GM18858 (cell line): ENCODE measurements at regions not wholly inside any gene's neighbourhood (a gene's known extent, or its start where the extent isn't known, plus 50 kb on each side); places are given as distances from the start of the nearest gene placed in this dataset.
"Not testable (repeated sequence)": the region's sequence is repeated elsewhere in the genome, so short reads cannot be mapped to it uniquely, and the experiment has no call there.

ENCODE experiments used
- ATAC-seq: cut with Tn5 transposase; IDR thresholded peaks from one replicate; pipeline ENCODE4 v1.9.1; 2021; ENCODE audit not compliant: unreplicated experiment

DNA sequence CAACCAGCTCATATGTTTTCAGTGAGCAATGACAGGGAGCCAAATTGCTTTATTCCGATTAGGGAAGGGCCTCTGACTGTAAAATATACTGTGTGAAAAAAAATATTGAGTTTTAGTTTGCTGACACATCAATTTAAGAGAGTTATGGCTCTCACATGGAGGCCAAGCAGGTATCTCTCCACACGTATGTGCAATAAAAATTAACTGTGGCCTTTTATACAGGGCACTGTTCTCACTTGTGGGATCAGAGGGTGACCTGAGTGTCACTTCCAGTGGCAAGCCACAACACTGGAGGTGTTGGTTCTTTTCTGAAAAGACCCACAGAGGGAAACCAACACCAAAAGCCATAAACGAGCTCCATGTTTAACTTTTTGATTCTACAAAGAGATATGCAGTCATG is 462.8 kb downstream of the MID1IP1 start:
- no peak for ATAC-seq

DNA sequence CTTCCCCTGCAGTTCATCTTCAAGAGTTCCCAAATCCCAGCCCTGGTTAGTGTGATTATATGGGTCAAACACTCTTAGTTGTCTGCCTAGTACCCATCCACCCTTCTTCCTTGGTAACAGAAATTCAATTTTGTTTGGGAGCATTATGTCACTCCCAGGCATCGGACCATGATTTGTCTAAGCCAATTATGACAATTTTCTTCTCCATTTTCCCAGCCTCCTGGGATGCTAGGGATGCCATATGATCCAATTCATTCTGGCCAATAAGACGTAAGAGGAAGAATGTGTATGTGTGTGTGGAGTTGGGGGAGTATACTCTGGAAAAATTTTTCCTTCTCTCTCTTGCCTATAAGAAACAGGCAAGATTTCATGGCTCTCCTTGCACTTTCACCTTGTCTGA is 465.9 kb downstream of the MID1IP1 start:
- ATAC-seq = no peak

DNA sequence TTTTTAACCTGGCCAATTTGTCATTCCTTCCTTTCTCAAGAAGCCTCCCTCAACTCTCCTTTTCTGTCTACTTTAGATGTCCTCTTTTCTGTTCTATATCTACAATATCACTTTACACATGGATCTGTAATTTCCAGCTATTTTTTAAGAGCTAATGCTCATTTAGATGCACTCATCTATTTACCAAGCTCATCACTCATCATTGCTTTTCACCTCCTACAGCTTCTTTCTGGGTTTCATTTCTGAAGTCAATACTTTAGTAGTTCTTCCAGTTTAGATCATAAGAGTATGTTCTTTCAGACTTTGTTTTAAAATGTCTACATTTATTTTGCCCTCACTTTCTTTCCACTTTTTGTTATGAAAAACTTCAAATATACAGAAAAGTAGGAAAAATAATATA is 466.9 kb downstream of the MID1IP1 start:
- no peak for ATAC-seq

- no peak for ATAC-seq
These were observed 474.3 kb downstream of the MID1IP1 start for GRCh38 chrX:39275500-39276068.

- not testable (repeated sequence) for ATAC-seq
These were observed 476.6 kb downstream of the MID1IP1 start for GRCh38 chrX:39277685-39278390.

DNA sequence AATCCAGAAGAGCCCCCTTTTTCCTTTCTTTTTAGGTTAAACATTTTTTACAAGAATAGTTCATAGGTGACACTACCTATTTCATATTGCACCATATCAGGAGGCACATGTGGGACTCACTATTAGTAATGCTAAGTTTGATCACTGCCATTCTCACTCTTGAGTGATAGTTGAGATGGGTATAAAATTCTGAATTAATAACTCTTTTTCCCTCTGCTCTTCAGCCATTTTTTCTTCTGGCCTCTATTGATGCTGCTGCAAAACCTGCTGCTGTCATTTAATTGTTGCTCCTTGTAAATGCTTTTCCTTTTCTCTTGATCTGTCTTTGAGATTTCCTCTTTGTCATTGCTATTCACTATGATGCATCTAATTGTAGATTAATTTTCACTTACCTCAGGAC is 482.0 kb downstream of the MID1IP1 start:
- ATAC-seq = no peak

GRCh38 chrX:39288592-39288991 is 487.3 kb downstream of the MID1IP1 start:
- no peak for ATAC-seq

DNA sequence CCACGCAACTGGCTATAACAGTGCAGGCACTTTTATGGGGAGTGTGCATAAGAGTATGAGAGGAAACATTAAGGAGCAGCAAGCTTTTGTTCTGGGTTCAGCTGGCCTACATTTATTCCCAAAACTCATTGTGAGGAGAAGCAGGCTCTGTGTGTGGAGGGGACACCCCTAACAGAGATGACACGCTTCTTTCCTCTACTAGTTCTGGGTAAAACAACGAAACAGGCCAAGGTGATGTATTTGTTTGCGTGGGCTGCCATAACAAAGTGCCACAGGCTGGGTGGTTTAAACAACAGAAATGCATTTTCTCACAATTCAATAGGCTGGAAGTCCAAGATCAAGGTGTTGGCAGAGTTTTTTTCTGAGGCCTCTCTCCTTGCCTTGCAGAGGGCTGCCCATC is 488.6 kb downstream of the MID1IP1 start:
- ATAC-seq = no peak

DNA sequence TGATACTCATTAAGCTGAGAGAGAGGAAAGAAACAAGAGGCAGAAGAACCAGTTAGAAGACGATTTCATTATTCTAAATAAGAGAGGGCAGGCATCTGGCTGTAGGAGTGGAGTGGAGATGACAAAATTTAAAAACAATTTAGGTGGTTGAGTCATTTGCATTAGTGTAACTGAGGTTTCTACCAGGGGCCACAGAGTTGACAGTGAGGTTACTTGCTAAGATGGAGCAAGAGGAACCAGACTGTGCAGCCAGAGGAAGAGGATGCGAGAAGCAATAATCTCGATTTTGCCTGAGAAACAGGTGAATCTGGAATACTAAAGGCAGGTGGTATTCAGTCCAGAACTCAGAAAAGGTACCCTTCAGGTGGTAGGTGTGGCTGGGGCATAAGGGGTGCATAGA is 491.9 kb downstream of the MID1IP1 start:
- ATAC-seq = no peak

DNA sequence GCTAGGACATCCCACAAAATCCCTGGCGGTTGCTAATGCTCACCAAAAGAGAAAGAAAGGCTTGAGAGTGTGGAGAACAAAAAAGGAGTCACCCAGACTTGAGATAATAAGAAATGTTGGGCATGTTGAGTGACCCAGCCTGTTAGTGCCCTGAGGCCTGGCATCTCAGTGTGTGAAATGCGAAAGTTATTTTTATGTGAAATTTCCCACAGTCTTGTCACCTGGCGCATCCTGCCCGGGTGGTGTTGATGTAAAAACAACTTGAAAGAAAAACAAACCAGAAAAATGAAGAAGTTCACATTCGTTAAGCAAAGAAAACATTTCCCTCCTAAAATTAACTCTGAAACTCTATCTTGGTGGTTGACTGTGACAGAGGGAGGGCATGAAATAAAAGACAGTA is 495.2 kb downstream of the MID1IP1 start:
- ATAC-seq = no peak

GRCh38 chrX:39298821-39299220 is 497.6 kb downstream of the MID1IP1 start:
- no peak for ATAC-seq

GRCh38 chrX:39299615-39300014 is 498.4 kb downstream of the MID1IP1 start:
- ATAC-seq = no peak

- no peak for ATAC-seq
These were observed 499.8 kb downstream of the MID1IP1 start for GRCh38 chrX:39301036-39301435.

DNA sequence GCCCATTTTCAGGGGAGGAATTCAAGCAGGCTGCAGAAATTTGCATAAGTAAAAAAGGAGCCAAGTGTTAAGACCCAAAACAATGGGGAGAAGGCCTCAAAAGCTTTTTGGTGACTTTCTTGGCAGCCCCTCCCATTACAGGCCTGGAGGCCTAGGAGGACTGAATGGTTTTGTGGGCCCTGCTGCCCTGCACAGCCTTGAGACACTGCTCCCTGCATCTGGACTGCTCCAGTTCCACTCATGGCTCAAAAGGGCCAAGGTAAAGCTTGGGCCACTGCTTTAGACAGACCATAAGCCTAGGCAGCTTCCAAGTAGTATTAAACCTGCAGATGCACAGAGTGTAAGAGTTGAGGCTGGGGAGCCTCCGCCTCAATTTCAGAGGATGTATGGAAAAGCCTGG is 501.6 kb downstream of the MID1IP1 start:
- ATAC-seq = no peak

GRCh38 chrX:39304746-39305145 is 503.5 kb downstream of the MID1IP1 start:
- no peak for ATAC-seq

DNA sequence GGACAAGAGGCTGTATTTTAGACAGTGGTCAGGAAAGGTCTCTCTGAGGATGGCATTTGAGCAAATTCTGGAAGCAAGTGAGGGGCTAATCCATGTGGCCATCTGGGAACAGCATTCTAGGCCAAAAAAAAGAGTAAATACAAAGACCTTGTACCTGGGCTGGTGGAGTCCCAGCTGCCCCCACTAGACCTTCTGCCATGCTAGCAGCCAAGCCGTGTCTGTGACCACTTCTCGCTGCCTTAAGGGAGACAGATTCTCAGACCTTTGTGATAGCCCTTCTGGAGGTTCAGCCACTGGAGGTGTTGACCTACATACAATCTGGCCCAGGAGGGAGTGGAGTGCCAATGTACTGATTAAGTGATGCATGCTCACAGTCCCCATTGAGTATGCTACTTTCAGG is 506.2 kb downstream of the MID1IP1 start:
- no peak for ATAC-seq

- ATAC-seq = no peak
These were observed 506.9 kb downstream of the MID1IP1 start for GRCh38 chrX:39308126-39308525.

DNA sequence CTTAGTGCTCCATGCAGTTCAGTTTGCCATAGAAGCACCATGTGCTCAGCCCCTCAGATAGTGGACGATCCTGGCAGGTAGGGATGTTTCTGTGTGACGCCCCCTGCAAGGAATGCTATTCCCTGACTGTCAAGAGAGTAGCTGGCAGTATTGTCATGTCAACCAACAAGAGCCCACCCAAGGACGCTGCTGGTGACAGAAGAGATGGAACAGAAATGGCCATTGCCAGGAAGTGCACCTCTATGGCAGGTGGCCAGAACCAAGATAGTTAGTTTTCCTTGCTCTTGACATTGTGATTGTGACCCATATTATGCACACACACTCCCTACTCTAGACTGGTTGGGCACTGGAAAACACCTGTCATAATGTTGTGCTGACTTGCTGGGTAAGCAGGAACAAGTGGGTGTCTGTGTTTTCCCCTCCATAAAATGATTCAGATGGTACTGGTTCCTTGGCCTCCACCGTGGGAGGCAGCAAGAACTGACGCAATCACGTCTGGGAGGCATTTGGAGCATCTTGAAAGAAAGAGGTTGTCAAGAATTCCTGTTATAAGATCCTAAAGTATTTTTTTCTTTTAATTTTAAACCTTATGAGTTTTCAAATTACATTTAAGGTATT is 507.9 kb downstream of the MID1IP1 start:
- peak; percentile 53 for ATAC-seq

DNA sequence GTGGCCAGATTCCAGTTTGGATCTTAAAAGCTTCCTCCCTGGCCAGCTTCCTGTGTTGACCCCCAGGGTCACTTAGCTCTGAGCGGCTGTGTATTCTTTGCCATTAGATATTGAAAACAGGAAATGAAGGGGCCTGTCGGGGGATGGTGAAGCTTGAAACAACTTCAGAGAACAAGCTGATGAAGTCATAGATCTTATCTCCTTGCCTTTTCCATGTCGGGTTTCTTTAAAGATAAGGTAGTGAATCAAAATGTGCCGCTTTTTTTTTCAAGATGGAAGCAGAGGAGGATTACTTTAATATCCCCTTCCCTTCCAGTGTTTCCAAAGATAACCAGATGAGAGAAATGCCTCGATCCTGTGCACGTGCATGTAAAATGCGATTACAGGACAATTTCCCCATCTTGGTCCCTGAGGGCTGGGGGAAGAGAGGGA is 508.5 kb downstream of the MID1IP1 start:
- no peak for ATAC-seq

- no peak for ATAC-seq
These were observed 509.6 kb downstream of the MID1IP1 start for GRCh38 chrX:39310891-39311290.

DNA sequence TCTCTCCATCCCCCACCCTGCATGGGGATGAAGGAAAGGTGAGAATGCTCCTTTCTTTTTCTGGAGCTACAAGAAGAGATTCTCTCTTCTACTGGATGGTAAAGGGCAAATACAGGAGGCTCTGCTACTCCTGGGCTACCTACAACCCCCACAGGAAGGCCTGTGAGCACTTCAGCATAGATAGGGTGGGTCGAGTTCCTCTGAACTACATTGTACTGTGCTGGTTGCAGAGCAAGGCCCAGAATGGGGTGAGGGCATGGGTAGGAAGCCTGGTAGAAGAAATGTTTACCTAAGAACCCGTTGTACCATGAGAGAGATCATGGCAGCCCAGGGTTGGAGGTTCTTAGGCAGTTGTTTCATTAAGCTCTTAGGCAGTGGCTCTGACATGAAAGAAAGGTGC is 510.4 kb downstream of the MID1IP1 start:
- ATAC-seq = no peak

- ATAC-seq = no peak
These were observed 511.9 kb downstream of the MID1IP1 start for GRCh38 chrX:39313146-39313545.
